CD14-positive monocyte (primary cell): ENCODE measurements at regions not wholly inside any gene's neighbourhood (a gene's known extent, or its start where the extent isn't known, plus 50 kb on each side); places are given as distances from the start of the nearest gene placed in this dataset.

Experiments
- DNase-seq, 3 donors: peaks; one replicate each; pipeline ENCODE4 v3.0.0-alpha.2; 2011 to 2022
- H2AFZ ChIP-seq: 2 replicates; pipeline ENCODE4 v1.6.0; 2012; ENCODE audit warnings: mild to moderate bottlenecking, low read depth, low read length, inconsistent platforms; ENCODE audit not compliant: insufficient read depth, poor library complexity, severe bottlenecking
- H3K27ac ChIP-seq, 2 donors: 1 replicate in 1 of 2; 2 replicates in 1 of 2; pipeline ENCODE4 v1.5.1; 2012 to 2013; ENCODE audit warnings: low read length in 2 of 2, control low read depth in 1 of 2, inconsistent platforms in 1 of 2, low read depth in 1 of 2, mild to moderate bottlenecking in 1 of 2
- H3K27me3 ChIP-seq, 2 donors: one replicate each; pipeline versions ENCODE4 v1.6.0 to v1.6.1; 2011 to 2013; ENCODE audit warnings: low read length in 2 of 2; ENCODE audit not compliant: control insufficient read depth in 2 of 2, insufficient read depth in 2 of 2
- H3K36me3 ChIP-seq, 2 donors: replicated peaks in 1 of 2; 1 replicate in 1 of 2; 2 replicates in 1 of 2; pipeline versions ENCODE4 v1.5.1 to v1.6.1; 2012 to 2013; ENCODE audit warnings: low read length in 2 of 2, control low read depth in 1 of 2, inconsistent platforms in 1 of 2, mild to moderate bottlenecking in 1 of 2; ENCODE audit not compliant: insufficient read depth in 2 of 2, control insufficient read depth in 1 of 2
- H3K4me1 ChIP-seq, 2 donors: 1 replicate in 1 of 2; 2 replicates in 1 of 2; pipeline versions ENCODE4 v1.5.1 to v1.6.1; 2012 to 2013; ENCODE audit warnings: low read length in 2 of 2, control low read depth in 1 of 2, inconsistent platforms in 1 of 2, mild to moderate bottlenecking in 1 of 2, moderate library complexity in 1 of 2; ENCODE audit not compliant: insufficient read depth in 2 of 2, control insufficient read depth in 1 of 2
- H3K4me2 ChIP-seq: replicated peaks from 2 replicates; pipeline ENCODE3; 2012; ENCODE audit warnings: low read length, moderate library complexity, mild to moderate bottlenecking; ENCODE audit not compliant: poor library complexity, severe bottlenecking; ENCODE audit errors: extremely low read depth
- H3K4me3 ChIP-seq, 3 experiments: fragments of 200-600 bp in 1 of 3; sonication (generic) in 1 of 3; replicated peaks in 1 of 3; 1 replicate in 2 of 3; 2 replicates in 1 of 3; pipeline ENCODE4 v1.5.1; 2011 to 2013; ENCODE audit warnings: low read length in 3 of 3, mild to moderate bottlenecking in 3 of 3, control low read depth in 2 of 3, low read depth in 2 of 3, inconsistent platforms in 1 of 3, moderate library complexity in 1 of 3
- H3K79me2 ChIP-seq: 2 replicates; pipeline ENCODE4 v1.6.0; 2012; ENCODE audit warnings: mild to moderate bottlenecking, control low read depth, inconsistent platforms, low read length, moderate library complexity; ENCODE audit not compliant: insufficient read depth
- H3K9ac ChIP-seq: 2 replicates; pipeline ENCODE4 v1.6.0; 2017; ENCODE audit warnings: low read length, mild to moderate bottlenecking; ENCODE audit not compliant: insufficient read depth, poor library complexity, severe bottlenecking
- H3K9me3 ChIP-seq, 2 donors: replicated peaks in 1 of 2; 1 replicate in 1 of 2; 2 replicates in 1 of 2; pipeline versions ENCODE4 v1.5.1 to v1.6.1; 2012 to 2013; ENCODE audit warnings: low read length in 2 of 2, control low read depth in 1 of 2; ENCODE audit not compliant: control insufficient read depth in 1 of 2, insufficient read depth in 1 of 2
- H4K20me1 ChIP-seq: 2 replicates; pipeline ENCODE4 v1.6.0; 2012; ENCODE audit warnings: mild to moderate bottlenecking, low read length, control low read depth, moderate library complexity; ENCODE audit not compliant: insufficient read depth
- H3K27ac Mint-ChIP-seq, 7 donors: one replicate each; pipeline ENCODE4 v1.8.0; 2020; ENCODE audit warnings: mild to moderate bottlenecking in 7 of 7, mixed read lengths in 7 of 7, moderate library complexity in 6 of 7, inconsistent platforms in 2 of 7
- H3K27me3 Mint-ChIP-seq, 3 donors: one replicate each; pipeline ENCODE4 v1.8.0; 2021 to 2022; ENCODE audit warnings: low read depth in 3 of 3, mild to moderate bottlenecking in 3 of 3, mixed read lengths in 3 of 3, moderate library complexity in 3 of 3, inconsistent platforms in 1 of 3
- H3K36me3 Mint-ChIP-seq, 2 donors: one replicate each; pipeline ENCODE4 v1.8.0; 2020; ENCODE audit warnings: mixed read lengths in 2 of 2, inconsistent platforms in 1 of 2, mild to moderate bottlenecking in 1 of 2
- H3K4me1 Mint-ChIP-seq: one replicate; pipeline ENCODE4 v1.8.0; 2020; ENCODE audit warnings: mild to moderate bottlenecking, mixed read lengths
- H3K4me3 Mint-ChIP-seq, 2 donors: one replicate each; pipeline ENCODE4 v1.8.0; 2020; ENCODE audit warnings: mild to moderate bottlenecking in 2 of 2, mixed read lengths in 2 of 2, moderate library complexity in 1 of 2
- H3K9me3 Mint-ChIP-seq, 7 donors: one replicate each; pipeline ENCODE4 v1.8.0; 2020 to 2022; ENCODE audit warnings: mixed read lengths in 7 of 7, mild to moderate bottlenecking in 6 of 7, moderate library complexity in 6 of 7, inconsistent platforms in 2 of 7
- WGBS: methylation state at CpG from one replicate; pipeline ENCODE4 v1.1.5; 2013; ENCODE audit warnings: missing lambda C conversion rate; ENCODE audit not compliant: insufficient coverage; 5-methylcytosine and 5-hydroxymethylcytosine counted together
- intact Hi-C, 2 donors: fragments of 100-400 bp; cut with micrococcal nuclease; formaldehyde crosslinking; loops; one replicate each; pipeline versions ENCODE4 v1.15.0 to v1.15.1; 2023
- TF ChIP-seq, protein P1 (sequence below): fragments of 200-600 bp; IDR thresholded peaks from one replicate; pipeline ENCODE4 v1.8.0; 2022; ENCODE audit warnings: antibody characterized with exemption, mild to moderate bottlenecking

DNA sequence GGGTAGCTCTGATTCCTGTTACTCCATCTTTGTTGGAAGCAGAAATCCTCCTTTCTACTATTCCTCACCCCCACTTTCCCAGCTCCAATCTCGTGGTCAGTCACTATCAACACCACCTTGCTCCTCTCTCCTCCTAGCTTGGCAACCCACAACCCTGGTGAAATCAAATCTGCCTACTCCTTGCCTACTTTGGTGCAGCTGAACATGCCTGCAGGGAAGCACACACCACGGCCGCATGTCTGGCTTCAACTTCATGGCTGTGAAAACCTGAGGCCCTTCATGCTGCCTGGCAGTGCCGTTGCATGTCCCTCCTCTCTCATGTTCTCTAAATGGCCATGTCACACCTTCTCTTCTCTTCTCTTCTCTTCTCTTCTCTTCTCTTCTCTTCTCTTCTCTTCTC, 112.4 kb upstream of the FOXA2 start:
- intact Hi-C loops = loop anchor here (10.0 kb wide), 3 partner anchors 348 to 648 kb away; partner anchors contain the start of gene THBD (in 1 of the 2)
- Mint-ChIP-seq H3K4me1 (peaks cover 4% of the 10 kb centered on the region), H3K4me3 (no peak overlapping the region), H3K27ac (no peak overlapping the region), H3K27me3 (peaks cover 0 to 1% (median 0%) of the 10 kb centered on the region in 3 donors), H3K9me3 (peaks cover 0 to 3% (median 0%) of the 10 kb centered on the region in 7 donors), H3K36me3 (no peaks in the 10 kb centered on the region)
- Histone ChIP-seq H2AFZ (no peak overlapping the region), H3K79me2 (no peaks in the 10 kb centered on the region), H3K27me3 (no peaks in the 10 kb centered on the region), H3K27ac (no peak overlapping the region), H3K9ac (no peak overlapping the region), H3K9me3 (no peaks in the 10 kb centered on the region), H3K36me3 (no peaks in the 10 kb centered on the region), H3K4me3 (no peak overlapping the region), H3K4me2 (no peak overlapping the region), H3K4me1 (peaks cover 2 to 3% of the 10 kb centered on the region in 2 donors), H4K20me1 (no peaks in the 10 kb centered on the region)
- WGBS = 94% methylated on average over 4 of the region's 4 CpGs
- TF ChIP-seq, protein P1, sequence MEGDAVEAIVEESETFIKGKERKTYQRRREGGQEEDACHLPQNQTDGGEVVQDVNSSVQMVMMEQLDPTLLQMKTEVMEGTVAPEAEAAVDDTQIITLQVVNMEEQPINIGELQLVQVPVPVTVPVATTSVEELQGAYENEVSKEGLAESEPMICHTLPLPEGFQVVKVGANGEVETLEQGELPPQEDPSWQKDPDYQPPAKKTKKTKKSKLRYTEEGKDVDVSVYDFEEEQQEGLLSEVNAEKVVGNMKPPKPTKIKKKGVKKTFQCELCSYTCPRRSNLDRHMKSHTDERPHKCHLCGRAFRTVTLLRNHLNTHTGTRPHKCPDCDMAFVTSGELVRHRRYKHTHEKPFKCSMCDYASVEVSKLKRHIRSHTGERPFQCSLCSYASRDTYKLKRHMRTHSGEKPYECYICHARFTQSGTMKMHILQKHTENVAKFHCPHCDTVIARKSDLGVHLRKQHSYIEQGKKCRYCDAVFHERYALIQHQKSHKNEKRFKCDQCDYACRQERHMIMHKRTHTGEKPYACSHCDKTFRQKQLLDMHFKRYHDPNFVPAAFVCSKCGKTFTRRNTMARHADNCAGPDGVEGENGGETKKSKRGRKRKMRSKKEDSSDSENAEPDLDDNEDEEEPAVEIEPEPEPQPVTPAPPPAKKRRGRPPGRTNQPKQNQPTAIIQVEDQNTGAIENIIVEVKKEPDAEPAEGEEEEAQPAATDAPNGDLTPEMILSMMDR = no peak
- no peak for DNase-seq

- no peak for DNase-seq
- no peaks in the 10 kb centered on the region for H4K20me1 ChIP-seq
- H2AFZ ChIP-seq = no peak overlapping the region
- no peak overlapping the region for H3K4me3 ChIP-seq
- Mint-ChIP-seq H3K36me3 (no peaks in the 10 kb centered on the region), H3K27ac (no peak overlapping the region), H3K27me3 (peaks cover 0 to 2% (median 1%) of the 10 kb centered on the region in 3 donors), H3K4me1 (no peaks in the 10 kb centered on the region), H3K4me3 (no peak overlapping the region), H3K9me3 (peaks cover 0 to 5% (median 2%) of the 10 kb centered on the region in 7 donors)
- no peak overlapping the region for H3K27ac ChIP-seq
- 75% methylated on average over 5 of the region's 5 CpGs for WGBS
- H3K79me2 ChIP-seq = no peaks in the 10 kb centered on the region
- H3K4me1 ChIP-seq = no peaks in the 10 kb centered on the region
- H3K27me3 ChIP-seq = no peaks in the 10 kb centered on the region
- intact Hi-C loops = loop anchor here (10.0 kb wide), 3 partner anchors 346 to 646 kb away; partner anchors contain the start of gene THBD (in 1 of the 2)
- H3K9ac ChIP-seq = no peak overlapping the region
- TF ChIP-seq, protein P1 = no peak
- no peaks in the 10 kb centered on the region for H3K36me3 ChIP-seq
- H3K9me3 ChIP-seq = no peaks in the 10 kb centered on the region
- H3K4me2 ChIP-seq = no peak overlapping the region
Measured at GRCh38 chr20:22698259-22698842, 114.0 kb upstream of the FOXA2 start.
